ENCODE measurements at regions not wholly inside any gene's neighbourhood (a gene's known extent, or its start where the extent isn't known, plus 50 kb on each side); places are given as distances from the start of the nearest gene placed in this dataset.

- TF ChIP-seq POLR2AphosphoS5 (IDR thresholded peaks at IDR 0.05; ENCODE audit: low read depth, low read length) (no peak), REST (IDR thresholded peaks at IDR 0.05; ENCODE audit: insufficient read depth in 1 of 2, low read depth in 2 of 2, low read length in 2 of 2) (no peak), TAF1 (IDR thresholded peaks at IDR 0.05; ENCODE audit: borderline replicate concordance, insufficient read depth, low read length) (no peak)
Observed at GRCh38 chr12:75754698-75755097, 243.3 kb upstream of the KRR1 start.

Data from PFSK-1 (cell line).